ENCODE measurements at regions not wholly inside any gene's neighbourhood (a gene's known extent, or its start where the extent isn't known, plus 50 kb on each side); places are given as distances from the start of the nearest gene placed in this dataset.
"Not testable (repeated sequence)": the region's sequence is repeated elsewhere in the genome, so short reads cannot be mapped to it uniquely, and the experiment has no call there.

DNA sequence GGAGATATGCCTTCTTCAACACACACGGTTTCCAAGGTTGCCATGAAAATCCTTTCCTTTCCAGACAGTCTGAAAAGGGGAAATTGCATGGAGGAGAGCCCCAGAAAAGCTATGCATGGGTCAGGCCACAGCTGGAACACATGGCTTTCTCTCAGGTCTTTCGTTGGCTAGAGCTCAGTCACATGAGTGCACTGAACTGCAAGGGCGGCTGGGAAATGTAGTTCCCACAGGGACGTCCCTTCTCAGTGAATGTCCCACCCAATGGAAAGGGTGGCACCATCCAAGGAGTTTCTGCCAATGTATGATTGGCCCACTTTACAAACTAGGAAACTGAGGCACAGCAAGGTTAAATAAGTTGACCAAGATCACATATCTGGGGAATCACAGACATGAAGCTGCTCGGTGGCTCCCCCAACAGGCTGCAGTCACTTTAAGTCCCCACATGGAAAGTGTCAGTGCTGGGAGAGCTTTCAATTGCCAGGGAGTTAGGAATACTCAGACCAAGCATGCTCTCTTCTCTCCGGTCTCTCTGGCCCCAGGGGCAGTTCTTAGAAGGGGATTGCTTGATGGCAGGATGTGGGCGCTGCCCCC lies 571.3 kb downstream of the GLRX3 start:
- no peak for DNase-seq

DNA sequence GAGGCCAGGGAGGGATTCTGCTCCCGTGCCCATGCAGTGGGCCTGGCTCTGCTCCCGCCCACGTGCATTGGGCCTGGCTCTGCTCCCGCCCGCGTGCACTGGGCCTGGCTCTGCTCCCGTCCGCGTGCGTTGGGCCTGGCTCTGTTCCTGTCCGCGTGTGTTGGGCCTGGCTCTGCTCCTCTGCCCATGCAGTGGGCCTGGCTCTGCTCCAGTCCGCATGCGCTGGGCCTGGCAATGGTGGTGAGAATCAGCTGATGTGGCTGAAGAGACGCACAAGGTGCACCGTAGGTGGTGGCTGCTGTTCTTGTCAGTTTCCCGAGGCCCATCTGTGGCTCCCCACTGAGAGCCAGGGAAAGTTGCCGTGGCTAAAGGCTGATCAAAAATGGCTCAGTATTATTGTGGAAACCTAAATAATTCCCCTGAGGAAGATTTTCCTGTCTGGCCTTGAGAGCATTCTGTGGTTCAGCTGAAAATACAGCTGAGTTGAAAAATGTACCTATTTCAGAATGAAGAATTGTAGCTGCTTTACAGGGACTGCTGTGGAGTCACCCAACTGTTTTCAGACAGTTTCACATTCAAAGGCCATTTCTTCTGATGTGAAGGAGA lies 572.4 kb downstream of the GLRX3 start:
- DNase-seq, result no peak

DNA sequence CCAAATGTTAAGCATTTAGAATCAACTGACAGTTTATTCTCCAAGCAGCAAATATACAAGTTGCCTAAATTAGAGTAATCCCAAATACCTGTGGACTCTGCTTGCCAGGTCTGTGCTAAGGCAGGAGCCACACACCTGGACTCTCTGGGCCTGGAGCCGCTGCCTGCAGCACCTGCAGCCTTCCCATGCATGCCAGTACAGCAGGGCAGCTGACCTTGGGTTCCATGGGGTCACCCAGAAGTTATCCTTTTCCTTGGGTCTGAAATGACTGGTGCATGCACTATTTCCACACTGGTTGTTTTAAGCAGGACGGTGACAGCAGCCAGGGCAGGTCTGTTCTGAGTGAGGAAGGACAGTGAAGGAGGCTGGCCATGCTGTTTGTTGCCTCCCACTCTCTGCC lies 573.2 kb downstream of the GLRX3 start:
- no peak for DNase-seq

DNA sequence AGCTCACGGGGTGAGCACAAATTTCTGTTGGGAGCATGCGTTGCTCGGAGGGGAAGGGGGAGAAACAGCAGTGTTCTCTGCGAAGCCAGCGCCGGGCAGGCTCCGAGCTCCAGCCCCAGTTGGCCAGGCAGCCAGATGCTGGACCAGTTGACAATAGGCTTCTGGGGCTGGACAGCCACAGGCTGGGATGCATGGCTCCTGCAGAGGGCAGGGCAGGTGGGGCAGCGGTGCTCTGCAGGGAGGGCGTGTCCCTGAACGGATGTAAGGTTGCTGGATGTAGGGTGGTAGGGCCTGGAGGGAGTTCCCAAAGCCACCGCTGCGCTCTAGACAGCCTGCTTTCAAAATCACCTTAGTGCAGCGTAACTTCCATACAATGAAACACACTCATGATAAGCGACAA lies 574.9 kb downstream of the GLRX3 start:
- DNase-seq, result no peak

DNA sequence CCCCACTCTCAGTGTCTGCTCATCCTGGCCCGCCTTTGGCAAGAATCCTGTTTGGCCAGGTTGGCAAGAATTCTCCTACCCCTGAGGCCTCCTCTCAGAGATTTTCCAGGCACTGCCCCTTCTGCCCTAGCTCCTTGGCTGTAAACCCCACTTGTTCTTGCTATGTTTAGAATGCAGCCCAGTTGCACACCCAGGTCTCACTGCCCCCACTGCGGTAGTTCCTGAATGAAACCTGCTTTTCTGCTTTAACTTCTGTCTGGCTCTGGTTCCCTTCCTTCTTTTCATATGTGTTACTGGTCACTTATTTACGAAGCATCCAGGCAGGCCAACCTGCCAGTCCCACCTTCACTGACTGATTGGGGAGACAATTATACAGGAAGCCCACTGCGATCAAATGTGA lies 576.9 kb downstream of the GLRX3 start:
- no peak for DNase-seq

DNA sequence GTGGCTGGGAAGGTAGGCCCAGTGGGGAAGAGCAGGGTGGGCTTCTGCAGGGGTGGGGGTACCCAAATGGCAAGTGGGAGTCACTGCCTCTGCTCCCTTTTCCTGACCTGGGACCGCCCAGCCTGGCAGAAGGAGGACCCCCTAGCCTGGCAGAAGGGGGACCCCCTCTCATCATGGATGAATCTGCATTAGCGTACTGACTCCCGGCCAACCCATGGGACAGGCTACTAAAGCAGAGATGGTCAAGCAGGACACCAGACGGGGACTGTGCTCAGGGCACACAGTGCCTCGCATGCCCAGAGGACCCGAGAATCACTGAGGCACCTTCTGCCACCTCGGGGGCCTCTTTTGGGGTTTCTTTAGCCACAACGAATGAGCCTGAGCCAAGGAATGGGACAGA lies 577.5 kb downstream of the GLRX3 start:
- no peak for DNase-seq

DNA sequence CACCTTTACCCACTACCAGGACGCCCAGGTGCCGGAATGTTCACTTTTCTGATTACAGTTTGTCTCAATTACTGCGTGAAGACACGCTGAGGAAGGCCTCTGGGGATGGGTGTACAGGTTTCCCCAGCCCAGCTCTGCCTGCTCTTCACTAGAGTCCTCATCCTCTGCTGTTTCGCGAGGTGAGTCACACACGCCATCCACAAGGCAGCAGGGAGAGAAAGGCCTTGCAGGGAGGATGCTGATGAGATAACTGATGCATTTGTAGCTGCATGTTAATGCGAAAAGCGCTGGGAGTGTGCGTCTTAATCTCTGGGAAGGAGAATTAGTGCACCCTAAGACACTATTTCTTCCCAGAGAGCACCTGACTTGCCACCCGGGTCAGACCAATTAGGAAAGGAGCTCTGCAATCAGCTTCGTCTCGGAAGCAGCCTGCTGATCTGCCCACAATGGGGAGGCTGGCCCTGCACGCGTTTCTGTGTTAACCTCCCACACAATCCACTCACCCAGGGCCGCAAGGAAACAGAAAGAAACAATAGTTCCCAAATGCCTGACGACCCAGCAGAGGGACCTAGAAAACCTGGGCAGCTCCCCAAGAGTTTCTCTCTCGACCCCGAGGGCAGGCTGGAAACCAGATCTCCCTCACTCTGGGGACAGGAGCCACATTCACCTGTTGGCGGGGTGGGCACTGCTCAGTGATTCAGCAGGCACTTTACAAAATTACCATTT lies 578.7 kb downstream of the GLRX3 start:
- no peak for DNase-seq

DNA sequence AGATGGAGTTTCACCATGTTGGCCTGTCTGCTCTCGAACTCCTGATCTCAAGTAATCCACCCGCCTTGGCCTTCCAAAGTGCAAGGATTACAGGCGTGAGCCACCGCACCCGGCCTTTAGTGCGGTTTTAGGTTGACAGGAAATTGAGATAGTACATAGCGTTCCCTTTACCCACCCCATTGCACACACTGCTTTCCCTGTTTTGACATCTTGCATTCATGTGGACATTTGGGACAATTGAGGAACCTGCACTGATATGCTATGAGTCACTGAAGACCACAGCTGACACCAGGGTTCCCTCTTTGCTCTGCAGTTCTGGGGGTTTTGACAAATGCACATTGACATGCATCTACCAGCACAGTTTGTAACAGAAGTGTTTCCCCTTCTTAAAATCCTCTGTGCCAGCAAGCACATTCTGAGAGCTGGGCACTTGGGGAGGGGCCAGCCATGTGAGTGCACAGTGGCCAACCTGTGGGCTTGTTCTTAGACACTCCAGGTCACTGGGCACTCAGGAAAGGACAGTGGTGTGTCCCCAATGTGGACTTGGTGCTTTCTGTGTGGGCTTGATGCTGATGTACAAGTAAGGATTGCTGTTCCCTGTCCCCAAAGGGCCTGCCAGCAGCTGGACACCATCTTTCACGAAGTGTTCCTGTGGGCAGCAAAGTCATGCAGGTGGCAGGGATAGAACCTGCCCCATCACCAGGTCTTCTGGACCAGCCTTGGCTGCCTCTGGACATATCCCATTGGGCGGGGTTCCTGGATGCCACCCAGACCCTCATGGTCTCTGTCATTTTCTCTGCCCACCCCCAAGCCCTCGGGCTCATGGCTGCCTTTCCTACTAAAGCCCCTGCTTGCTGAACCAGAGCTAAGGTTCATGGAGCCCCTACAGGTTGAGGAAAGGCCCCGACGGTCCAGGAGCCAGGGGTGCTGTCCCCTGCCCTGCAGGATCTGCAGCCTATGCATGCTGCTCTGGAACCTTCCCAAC lies 579.8 kb downstream of the GLRX3 start:
- DNase-seq, result no peak

DNA sequence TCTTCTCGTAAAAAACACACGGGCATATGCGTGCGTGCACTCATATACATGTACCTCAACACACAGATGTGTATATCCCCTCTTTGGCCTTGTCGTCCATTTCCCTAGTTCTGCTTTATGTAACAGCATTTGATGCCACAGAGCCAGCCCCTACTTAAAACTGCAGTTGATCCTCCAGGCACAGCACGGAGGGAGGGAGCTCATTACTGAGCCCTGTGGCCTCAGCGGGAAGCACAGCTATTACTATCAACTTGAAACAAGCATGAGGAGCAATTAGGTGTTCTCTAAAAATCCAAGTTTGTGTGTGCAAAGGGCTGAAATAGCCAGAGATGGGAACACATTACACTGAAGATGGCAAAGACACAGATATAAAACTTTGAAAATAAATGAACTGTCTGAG lies 580.9 kb downstream of the GLRX3 start:
- DNase-seq, result no peak

DNA sequence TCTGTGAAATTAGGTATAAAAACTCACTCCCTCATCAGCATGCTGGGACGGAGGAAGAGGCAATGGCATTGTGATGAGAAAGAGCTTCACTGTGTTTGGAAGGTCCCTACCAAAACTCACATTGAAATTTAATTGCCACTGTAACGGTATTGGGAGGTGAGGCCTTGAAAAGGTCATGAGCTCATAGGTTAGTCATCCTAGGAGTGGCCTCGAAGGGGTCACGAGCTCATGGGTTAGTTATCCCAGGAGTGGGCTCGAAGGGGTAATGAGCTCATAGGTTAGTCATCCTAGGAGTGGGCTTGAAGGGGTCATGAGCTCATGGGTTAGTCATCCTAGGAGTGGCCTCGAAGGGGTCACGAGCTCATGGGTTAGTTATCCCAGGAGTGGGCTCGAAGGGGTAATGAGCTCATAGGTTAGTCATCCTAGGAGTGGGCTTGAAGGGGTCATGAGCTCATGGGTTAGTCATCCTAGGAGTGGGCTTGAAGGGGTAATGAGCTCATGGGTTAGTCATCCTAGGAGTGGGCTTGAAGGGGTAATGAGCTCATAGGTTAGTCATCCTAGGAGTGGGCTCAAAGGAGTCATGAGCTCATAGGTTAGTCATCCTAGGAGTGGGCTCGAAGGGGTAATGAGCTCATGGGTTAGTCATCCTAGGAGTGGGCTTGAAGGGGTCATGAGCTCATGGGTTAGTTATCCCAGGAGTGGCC lies 582.7 kb downstream of the GLRX3 start:
- not testable (repeated sequence) for DNase-seq

DNA sequence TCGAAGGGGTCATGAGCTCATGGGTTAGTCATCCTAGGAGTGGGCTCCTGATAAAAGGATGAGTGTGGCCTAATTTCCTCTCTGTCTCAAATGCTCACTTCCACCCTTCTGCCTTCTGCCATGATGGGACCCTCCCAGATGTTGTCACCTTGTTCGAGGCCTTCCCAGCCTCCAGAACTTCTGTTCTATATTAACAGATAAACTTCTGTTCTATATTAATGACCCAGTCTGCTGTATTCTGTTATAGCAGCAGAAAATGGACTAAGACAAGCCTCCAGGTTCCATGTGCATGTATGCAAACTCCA lies 583.2 kb downstream of the GLRX3 start:
- DNase-seq, result no peak

DNA sequence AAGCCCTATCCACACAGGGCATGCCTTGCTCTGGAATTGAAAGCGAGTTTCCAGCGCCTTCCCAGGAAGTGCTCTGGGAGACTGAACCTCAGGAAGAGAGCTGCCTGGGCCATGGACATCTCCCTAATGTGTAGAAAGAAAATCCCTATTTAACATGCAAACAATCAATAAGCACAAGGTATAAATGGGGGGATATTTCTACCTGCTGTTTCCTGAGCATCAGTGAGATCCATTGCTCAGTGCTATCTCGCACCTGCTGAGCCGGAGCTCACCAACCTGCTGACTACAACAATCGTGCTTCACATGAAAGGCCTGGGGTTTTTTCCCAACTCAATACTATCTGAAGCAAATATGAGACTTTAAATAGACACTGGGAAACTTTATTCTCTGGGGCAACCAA lies 584.0 kb downstream of the GLRX3 start:
- no peak for DNase-seq

DNA sequence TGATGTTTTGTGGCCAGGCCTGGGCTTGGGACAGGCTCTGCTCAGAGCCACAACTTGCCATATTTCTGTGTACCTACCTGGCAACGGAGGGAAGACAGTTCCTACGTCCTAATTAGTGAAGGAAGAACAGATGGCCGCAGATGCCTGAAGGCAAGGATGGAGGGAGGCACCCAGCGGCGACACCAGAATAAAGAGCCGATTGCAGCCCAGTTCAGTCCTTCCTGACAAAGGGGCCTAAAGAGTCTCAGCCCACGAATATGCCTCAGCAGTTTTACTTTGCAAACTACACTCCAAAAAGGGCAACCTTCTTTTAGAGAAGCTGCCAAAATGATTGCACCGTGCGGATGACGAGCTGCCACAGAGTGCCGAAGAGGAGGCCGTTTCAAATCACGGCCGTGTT lies 585.8 kb downstream of the GLRX3 start:
- DNase-seq, result no peak

DNA sequence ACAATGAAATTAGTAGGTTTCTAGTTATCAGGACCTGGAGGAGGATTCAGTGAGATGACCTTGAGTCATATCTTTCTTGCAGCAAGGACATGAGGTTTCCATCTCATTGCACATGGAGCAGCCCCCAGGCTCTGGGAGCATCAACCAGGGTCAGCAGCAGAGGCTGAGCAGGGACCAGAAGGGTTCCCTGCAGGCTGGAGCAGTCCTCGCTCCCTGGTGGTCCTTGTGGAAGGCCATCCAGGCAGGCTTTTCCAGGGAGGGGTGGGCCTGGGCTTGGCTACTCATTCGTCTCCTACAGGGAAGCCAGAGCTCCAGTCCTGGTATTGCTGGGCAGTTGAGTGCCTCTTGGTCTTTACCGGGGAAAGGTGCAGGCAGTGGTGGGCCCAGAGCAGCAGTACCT lies 587.5 kb downstream of the GLRX3 start:
- DNase-seq, result no peak

DNA sequence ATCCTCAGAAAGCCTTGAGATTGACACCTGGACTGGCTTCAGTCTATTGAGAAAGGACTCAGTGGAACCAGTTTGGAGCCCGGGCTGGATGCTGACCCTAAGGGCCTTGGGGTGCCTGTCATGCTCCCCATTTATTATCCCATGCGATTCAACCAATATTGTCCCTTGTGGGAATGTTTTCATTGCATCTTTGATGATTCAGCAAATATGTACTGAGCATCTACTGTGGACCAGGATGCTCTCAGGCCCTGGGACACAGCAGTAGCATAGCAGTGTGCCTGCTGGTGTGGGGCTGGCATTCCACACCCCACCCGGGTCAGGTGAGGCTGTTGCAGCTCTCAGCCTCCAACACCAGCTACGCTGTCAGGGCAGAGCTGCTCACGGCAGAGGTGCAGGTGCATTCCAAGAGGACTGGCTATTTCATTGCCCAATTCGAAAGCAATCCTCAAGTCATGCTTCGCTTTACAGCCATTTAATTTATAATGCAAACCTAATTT lies 586.0 kb downstream of the TCERG1L start:
- DNase-seq, result no peak

DNA sequence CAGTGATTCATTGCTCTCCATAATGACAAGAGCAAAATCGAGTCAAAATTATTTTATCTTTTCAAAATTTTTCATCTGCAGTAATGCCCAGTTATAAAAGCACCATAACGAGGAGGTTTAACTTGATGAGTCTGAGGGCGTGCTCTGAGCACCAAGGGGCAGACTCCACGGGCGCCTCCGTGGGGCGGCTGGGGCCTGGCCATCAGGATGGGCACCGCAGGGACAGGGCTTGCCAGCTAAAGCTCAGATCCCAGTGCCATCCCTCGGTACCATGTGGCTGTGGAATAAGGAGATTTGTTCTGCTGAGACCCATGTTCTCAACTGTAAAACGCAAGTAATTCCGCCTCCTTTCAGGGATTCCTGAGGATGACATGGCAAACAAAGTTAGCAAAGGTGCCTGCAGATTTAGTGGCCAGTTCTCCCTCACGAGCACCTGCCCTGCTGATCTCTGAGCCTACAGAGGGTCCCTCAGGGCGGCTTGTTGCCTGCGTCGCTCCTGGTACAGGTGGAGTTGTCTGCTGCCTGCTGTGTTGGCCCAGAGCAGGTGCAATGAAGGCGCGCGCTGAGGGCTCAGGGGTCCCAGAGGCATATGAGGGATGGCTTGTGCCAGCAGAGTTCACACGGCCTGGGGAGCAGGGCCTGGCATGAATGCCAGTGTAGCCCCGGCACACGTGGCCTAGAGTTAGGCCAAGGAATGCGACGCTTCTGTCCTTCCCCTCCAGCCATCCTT lies 584.4 kb downstream of the TCERG1L start:
- no peak for DNase-seq

DNA sequence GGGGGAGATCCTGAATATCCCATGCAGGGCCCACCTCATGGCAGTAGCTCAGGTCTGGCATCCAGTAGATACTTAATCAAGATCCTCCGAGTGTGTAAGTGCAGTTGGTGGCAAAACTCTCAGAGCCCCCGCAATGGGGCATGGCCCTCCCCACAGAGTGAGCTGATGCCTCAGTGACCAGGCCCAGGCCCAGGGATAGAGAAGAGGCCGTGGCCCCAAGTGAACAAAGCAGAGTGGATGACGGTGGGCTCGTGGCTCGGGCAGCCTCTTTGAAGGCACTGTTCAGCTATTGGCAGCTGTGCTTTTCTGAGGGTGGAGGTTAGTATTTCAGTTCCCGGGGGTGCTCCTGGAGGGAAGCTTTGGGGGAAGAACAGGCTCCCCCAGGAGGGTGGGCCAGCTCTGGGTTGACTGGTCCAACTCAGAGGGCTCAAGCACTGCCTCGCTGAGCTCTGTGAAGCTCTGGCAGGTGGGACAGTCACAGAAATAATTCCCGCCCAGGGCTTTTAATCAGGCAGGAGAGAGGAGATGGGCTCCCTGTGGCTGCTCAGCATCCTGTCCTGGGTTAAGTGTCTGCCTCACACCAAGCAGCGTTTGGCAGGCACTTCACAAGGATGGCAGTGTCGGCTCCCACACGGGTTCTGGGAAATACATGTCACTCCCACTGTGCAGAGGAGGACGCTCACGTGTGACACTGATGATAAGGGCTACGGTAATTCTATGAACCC lies 583.6 kb downstream of the TCERG1L start:
- no peak for DNase-seq

DNA sequence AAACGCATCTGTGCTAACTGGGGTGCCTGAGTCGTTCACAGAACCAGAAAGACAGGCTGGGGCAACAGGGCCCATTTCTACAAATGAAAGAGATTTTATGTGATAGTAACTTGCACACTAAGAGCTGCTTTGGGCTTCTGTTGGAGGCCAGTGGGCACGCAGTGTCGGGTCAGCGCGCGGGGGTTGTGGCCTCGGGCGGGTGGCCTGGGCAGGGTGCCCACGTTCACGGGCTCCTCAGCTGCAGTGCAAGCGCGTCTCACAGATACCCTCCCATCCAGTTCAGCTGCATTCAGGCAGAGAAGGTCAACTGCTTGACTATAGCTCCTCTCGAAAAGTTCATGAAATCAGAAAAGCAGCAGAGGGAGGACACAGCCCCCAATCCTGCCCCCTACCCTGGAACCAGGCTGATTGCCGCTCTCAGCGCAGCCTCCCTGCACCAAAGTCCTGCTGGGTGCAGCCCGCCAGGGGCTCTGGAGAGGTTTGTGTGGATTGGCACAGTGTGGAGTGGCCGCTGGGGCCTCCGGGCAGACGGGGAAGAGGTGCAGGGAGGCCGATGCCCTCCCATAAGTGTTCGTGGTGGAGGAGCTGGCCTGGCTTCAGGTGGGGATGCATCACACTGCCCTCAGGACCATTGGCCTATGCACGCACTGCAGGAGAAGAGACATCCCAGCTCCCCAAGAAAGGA lies 582.8 kb downstream of the TCERG1L start:
- DNase-seq, result no peak

DNA sequence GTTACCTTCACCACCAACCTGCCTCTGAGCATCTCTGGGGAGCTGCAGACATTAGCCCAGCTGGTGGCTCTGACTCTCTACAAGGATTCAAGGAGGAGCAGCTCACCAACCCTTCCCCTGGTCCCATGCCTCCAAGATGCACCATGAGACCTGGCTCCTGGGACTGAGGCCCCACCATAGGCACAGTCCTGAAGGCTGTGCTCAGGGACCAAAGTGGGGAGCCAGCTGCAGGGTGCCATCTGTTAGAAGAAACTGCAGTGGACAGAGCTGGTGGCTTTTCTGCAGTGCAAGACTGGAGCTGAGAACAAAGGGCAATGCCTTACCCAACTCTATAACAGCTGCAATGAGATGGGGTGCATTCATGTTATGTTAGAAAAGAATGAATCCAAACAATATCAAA lies 581.6 kb downstream of the TCERG1L start:
- DNase-seq, result no peak

DNA sequence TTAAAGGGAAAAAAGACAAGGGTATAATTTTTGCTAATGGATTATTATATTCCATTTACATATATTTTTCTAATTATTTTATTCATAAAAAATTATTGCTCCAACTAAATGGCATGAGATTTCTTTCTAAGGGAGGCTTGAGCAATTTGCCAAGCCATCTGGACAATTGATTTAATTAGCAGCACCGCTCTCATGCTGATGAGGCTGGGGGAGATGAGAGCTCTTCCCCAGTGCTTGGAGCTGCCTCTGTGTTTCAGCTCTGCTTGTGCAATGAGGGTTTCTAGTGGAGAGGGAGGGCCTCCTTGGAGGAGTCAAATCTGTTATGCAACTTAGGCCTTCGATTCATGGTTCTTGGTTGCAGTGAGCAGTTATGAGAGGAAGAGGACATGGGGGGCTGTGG lies 574.3 kb downstream of the TCERG1L start:
- DNase-seq, result no peak

DNA sequence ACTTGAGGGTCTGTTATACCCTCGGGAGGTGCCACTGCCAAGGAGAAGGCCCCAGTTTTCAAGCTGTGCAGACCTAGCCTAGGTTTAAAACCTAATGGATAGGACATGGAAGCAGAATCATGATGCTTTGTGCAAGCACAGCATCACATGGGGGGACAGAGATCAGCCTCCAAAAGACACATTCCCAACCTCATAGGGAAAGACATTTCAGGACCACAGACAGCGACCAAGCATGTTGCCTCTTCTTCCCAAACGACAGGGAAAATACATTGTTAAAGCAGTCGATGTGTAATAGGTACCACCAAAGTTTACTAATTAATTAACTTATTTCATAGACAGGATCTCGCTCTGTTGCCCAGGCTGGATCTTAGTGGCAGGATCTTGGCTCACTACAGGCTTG lies 573.9 kb downstream of the TCERG1L start:
- DNase-seq, result no peak

Measured in NCI-H524 treated with DMSO at 0.1 percent for 48 hours (cell line).